HG03280 (cell line): ENCODE measurements at regions not wholly inside any gene's neighbourhood (a gene's known extent, or its start where the extent isn't known, plus 50 kb on each side); places are given as distances from the start of the nearest gene placed in this dataset.
"Not testable (repeated sequence)": the region's sequence is repeated elsewhere in the genome, so short reads cannot be mapped to it uniquely, and the experiment has no call there.

Experiments used
- ATAC-seq: cut with Tn5 transposase; IDR thresholded peaks from one replicate; pipeline ENCODE4 v1.9.1; 2021; ENCODE audit warnings: mild to moderate bottlenecking, moderate library complexity; ENCODE audit not compliant: unreplicated experiment

DNA sequence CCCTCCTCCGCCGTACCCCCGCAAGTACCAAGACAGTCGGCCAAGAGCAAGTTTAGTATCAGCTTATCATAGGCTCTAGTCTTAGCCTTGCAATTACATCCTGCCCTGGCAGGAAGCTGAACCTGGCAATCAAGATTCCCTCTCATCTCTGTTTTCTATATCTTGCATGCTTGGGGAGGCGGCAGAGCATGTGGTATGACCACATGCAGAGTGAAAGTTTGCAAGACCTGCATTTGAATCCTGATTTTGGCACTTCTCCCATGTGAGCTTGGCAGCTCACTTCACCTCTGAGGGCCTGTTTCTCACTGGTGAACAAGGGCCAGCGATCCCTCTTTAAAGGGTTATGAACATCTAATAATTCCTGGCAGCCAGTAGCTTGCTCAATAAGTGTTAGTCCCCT, 106.1 kb upstream of the FRMD4B start:
- ATAC-seq, result no peak

- no peak for ATAC-seq
Observed at GRCh38 chr3:69490971-69491370, 105.1 kb upstream of the FRMD4B start.

- no peak for ATAC-seq
Observed at GRCh38 chr3:69490235-69490634, 104.3 kb upstream of the FRMD4B start.

- no peak for ATAC-seq
Observed at GRCh38 chr3:69488026-69488425, 102.1 kb upstream of the FRMD4B start.

GRCh38 chr3:69485489-69485888, 99.6 kb upstream of the FRMD4B start:
- ATAC-seq, result no peak

DNA sequence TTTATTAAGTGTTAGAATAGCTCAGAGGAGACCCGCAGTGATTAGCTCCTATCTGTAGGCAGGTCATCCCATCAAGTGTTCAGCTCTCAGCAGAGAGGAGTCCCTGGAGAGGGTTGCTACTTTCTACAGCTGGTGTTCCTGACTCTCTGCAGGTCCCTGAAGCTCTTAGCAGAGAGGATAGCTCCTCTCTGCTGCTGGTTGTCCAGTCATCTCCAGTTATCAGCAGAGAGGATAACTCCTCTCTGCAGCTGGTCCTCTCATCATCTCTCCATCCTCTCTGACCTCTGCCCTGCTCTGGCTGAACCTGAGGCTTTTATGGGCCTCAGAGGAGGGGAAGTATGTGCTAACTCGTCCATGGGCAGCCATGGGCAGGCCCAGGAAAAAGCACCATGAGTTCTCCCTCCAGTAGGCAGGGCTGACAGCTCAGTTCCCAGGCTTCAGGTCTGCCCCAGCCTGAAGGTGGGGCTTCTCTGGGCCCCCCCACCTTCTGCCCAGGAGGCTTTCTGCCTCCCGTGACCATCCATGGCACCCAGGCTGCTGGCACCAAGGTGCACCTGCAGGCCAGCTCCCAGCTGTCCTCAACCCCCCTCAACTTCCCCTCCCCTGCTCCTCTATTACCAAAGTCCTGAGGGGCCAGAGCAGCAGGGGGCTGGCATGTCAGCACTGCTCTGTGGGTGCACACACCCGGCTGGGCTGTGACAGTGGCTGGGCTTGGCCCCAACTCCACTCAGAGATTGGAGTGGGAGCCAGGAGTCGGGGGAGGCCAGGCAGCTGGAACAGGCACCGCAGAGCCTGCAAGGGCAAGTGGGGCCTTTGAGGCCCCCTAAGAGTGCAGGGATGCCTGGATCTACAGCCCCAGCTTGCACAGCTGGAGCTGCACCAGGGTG, 98.9 kb upstream of the FRMD4B start:
- no peak for ATAC-seq

GRCh38 chr3:69483449-69483848, 97.6 kb upstream of the FRMD4B start:
- ATAC-seq, result no peak

DNA sequence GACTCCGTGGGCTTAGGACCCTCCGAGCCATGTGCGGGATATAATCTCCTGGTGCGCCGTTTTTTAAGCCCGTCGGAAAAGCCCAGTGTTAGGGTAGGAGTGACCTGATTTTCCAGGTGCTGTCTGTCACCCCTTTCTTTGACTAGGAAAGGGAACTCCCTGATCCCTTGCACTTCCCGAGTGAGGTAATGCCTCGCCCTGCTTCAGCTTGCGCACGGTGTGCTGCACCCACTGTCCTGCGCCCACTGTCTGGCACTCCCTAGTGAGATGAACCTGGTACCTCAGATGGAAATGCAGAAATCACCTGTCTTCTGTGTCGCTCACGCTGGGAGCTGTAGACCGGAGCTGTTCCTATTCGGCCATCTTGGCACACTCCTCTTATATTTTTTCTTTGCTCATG, 95.1 kb upstream of the FRMD4B start:
- ATAC-seq, result not testable (repeated sequence)

DNA sequence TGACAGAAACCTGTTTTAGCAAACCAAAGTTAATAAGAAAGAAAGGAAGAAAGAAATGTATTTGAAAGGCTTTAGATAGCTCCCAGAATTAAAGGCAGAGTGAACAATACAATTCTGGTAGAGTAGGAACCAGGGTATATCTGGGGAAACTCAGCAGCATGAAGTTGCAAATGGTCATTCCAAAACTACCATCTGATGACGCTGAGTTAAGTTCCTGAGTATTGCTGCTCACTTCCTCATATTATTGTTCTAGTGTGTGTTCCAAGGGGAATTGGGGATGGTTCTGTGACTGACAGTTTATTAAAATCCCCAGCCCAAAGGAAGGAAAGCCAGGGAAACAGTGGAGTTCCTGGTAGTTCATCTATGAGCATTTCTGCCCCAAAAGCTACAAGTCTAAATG, 88.3 kb upstream of the FRMD4B start:
- no peak for ATAC-seq

GRCh38 chr3:69472093-69472492, 86.2 kb upstream of the FRMD4B start:
- no peak for ATAC-seq

GRCh38 chr3:69463531-69463930, 77.6 kb upstream of the FRMD4B start:
- ATAC-seq, result no peak

DNA sequence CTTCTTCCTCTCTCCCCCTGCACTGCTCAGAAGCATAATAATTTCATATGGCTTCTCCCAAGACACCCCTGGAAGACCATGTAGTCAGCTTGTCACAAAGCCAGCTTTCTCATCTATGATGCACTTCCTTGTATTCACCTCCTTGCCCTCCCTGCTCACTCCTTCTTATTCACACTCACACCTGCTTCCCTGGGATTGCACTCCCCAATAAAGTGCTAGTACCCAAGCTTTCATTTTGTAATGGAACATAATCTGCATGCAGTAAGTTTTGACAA, 76.9 kb upstream of the FRMD4B start:
- ATAC-seq, result no peak

DNA sequence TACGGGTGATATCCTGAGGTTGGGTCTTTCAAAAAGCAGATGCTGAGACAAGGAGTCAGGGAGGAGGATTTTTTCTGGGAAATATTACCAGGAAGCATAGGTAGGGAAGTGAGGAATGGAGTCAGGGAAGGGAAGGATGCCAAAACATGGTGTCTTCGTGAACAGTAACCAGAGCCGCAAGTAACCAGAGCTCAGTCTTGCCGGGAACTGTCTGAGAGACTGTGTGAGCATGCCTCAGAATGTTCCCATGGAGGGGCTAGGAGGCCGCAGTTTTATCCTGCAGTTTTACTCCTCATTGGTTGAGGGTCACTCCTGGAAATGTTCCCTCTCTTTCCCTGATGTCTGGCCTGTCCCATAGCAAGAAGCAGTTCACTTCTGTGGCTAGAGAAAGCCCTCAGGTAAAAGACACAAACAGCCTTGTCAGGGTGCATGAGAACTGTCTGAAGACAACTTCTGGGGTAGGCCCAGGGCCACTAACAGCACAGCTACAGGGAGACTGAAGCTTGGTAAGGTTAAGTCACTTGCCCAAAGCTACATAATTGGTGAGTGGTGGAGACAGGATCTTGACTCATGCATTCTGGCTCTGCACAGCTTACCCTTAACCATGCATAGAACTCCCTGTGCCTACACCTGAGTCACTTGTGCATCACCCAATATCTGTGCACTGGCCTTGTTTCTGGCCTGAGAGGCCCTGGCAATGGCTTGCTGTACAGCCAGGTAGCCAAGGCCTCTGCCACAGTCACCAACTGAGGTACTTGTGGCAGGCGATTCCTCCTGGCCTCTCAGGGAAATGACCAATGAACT, 76.3 kb upstream of the FRMD4B start:
- no peak for ATAC-seq

GRCh38 chr3:69460034-69460433, 74.1 kb upstream of the FRMD4B start:
- ATAC-seq, result no peak

- no peak for ATAC-seq
Observed at GRCh38 chr3:69458803-69459365, 73.0 kb upstream of the FRMD4B start.

DNA sequence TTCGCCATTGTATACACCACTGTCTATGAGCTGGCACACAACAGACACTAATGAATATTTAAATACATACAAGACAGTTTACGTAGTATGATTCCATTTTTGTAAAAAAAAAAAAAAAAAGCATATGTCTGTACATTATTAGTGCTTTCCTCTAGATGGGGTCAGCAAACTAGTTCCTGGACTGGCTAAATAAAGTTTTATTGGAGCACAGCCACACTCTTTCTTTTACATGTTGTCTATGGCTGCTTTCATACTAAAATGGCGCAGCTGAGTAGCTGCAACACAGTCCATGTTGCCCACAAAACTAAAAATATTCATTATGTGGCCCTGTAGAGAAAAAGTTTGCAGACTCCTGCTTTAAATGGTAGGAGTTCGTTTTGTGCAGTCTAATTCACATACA, 70.7 kb upstream of the FRMD4B start:
- no peak for ATAC-seq

GRCh38 chr3:69454204-69454787, 68.4 kb upstream of the FRMD4B start:
- no peak for ATAC-seq

DNA sequence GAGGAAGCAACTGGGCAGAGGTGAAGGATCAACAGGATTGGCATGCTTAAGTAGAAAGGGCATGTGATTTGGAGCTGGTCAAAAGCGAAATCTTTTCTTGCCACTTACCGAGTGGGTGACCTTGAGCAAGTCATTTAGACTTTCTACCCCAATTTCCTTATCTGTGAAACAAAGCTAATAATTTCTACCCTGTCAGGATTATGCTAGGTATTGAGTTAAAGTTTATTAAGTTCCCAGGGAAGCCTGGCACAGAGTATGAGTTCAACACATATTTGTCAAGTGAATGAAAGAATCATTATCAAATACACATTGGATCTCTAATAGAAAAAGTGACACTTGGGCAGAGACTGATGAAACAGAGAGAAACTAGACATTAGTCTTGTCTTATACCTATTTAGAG, 66.4 kb upstream of the FRMD4B start:
- ATAC-seq, result no peak

DNA sequence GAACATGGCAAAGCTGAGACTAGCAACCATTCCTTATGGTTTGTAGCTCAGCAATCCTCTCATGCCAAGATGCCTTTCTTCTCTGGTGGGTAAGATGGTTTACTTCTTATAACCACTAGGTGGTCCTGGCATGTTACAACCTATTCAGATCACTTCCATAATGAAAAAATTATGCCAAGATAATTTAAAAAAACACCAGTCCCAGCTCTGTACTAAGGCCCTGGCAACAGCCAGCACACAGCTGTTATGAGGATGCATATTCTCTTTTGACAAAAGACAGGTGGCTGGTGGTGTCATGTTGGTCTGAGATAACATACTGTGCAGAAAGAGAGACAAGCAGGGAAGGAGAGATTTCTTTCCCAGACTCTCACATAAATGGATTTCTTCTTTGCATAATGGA, 65.7 kb upstream of the FRMD4B start:
- no peak for ATAC-seq

GRCh38 chr3:69448877-69449276, 63.0 kb upstream of the FRMD4B start:
- no peak for ATAC-seq

GRCh38 chr3:69446402-69447072, 60.6 kb upstream of the FRMD4B start:
- no peak for ATAC-seq
